ENCODE measurements at regions not wholly inside any gene's neighbourhood (a gene's known extent, or its start where the extent isn't known, plus 50 kb on each side); places are given as distances from the start of the nearest gene placed in this dataset.

- TF ChIP-seq CTCF (IDR thresholded peaks at IDR 0.05; ENCODE audit: low read depth, low read length) (no peak), EZH2phosphoT487 (IDR thresholded peaks at IDR 0.05; ENCODE audit: low read depth) (no peak)
These were observed 1764.0 kb downstream of the C4orf33 start for GRCh38 chr4:130859991-130860390.

Measured in OCI-LY3 (cell line).